IPS-NIHi11 (cell line): ENCODE measurements at regions not wholly inside any gene's neighbourhood (a gene's known extent, or its start where the extent isn't known, plus 50 kb on each side); places are given as distances from the start of the nearest gene placed in this dataset.
"Not testable (repeated sequence)": the region's sequence is repeated elsewhere in the genome, so short reads cannot be mapped to it uniquely, and the experiment has no call there.

Experiments used
- DNase-seq: peaks from one replicate; pipeline ENCODE4 v3.0.0; 2012; ENCODE audit warnings: mixed read lengths, low spot score

DNA sequence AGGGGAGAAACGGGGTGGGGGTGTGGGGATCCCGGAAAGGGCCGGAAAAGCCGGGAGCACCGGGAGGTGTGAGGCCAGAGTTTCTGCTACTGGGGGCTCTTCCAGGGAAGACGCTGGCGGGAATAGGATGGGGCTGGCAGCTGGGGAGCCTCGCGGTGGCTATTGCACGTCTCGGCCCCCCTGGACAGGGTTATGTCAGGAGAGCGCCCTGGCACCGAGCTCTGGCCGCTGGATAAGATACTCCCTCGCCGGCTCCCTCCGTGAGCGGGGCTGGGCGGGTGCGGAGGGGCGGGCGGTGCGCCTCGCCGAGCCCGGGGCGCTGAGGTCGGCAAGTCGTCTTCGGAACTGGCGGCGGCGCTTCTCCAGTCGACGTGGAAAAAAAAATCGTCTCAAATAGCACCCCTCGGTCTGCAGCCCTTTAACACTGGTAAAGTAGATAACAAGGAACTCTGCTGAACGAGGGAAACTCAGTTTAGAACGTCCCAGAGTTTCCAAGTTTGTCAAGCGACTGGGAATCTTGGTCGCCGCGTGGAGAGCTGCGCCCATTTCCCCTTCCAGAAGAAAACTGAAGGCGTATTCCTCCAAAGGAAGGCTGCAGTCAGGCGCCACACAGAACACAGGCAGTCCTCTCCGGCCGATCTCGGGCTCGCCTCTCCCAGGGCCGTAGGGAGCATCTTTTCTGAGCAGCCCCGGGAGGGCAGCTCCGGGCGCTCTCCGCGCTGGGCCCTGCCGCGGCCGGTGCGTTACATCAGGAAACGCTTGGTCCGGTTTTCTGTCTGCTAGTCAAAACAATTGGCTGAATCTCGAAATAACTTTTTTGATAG lies 115.1 kb downstream of the KCNRG start:
- peak; percentile 39 for DNase-seq

GRCh38 chr13:50131920-50132903 lies 117.0 kb downstream of the KCNRG start:
- DNase-seq: no peak

- DNase-seq: no peak
These were observed 117.7 kb downstream of the KCNRG start for GRCh38 chr13:50132904-50133357.

- DNase-seq: no peak
These were observed 118.2 kb downstream of the KCNRG start for GRCh38 chr13:50133358-50133953.

GRCh38 chr13:50136226-50136625 lies 121.0 kb downstream of the KCNRG start:
- DNase-seq: no peak

DNA sequence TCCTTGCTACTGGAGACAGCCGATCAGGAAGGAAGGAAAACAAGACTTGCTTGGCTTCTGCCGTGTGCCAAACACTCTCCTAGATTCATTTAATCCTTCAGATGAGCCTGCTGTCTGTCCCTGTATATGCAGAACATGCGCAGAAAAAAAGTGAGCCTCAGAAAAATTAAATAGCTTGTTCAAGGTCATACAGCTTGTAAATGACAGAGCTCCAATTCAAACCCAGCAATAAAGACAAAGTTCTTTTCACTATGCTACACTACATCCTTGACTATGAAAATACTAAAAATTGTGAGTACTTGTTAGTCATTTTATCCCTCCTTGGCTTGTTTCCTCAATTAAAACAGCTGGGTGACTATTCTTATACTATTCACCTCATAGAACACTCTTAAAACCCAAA lies 121.4 kb downstream of the KCNRG start:
- no peak for DNase-seq

DNA sequence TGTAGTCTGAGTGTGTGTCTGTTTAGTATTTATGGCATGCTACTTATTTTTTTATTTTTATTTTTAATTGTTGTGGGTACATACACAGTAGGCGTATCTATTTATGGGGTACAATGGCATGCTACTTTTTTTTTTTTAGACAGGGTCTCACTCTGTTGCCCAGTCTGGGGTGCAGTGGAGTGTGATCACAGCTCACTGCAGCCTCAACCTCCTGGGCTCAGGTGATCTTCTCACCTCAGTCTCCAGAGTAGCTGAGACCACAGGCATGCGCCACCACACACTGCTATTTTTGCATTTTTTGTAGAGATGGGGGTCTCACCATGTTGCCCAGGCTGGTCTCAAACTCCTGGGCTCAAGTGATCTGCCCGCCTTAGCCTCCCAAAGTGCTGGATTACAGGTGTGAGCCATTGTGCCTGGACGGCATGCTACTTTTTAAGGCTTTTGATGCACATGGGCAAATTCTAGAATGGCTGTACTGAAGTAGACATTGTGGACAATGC lies 124.2 kb downstream of the KCNRG start:
- DNase-seq: not testable (repeated sequence)

GRCh38 chr13:50140153-50140552 lies 124.9 kb downstream of the KCNRG start:
- DNase-seq: no peak

- DNase-seq: no peak
These were observed 125.5 kb downstream of the KCNRG start for GRCh38 chr13:50140581-50141374.

- no peak for DNase-seq
These were observed 126.2 kb downstream of the KCNRG start for GRCh38 chr13:50141375-50141975.

DNA sequence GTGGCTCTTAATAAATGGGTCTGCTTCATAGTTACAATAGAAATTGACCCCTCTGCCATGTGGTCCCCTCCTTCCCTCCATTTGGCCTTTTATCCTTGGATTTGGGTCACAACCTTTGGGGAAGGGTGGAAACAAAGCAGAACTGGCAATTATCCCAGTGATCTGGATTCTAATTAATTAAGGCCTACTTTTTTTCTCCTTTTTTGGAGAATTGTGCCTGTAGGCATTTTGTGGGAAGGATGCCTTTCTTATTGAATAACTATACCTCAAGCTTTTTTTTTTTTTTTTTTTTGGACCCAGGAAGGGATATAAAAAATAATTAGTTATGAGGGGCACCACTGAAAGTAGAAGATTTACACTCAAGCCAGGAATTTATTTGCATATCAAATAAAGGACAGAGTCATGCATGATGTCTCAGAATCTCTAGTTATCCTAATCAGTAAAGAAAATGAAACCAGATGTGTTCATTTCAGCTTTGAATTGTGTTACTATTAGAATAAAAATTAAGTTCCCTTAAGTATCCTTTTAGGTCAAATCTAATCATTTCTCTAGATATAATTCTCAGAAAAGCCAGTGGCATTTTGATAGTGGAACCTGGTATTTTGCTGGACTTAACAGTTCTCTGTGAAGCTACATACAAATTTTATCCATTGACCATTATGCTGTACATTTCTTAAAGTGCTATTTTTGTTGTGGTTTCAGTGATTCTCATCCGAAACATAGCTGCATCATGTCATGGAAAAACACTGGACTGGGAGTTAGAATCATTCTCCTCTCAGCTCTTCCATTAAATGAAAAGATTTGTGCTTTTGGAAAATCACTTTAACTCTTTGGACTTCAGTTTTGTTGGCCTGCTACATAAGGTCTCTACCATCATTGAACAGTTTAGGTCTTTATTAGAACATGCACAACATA lies 129.3 kb downstream of the KCNRG start:
- DNase-seq: no peak

DNA sequence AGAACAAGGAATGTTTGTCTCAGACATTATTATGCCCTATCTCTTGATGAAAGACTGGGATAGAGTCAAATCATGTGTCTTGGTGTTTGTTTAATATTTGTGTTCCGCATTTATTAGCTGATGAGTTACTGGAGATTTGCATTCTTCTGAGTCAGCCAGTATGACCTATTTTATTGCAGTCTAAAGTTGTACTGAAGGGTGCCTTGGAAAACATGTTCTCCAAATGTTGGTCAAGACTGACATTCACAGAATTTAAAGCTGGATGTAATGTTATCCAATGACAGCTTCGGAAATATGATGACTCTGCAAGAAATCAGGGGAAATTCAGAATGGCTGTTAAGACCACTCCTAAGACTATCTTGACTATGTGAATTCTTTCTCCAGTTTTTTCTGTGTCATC lies 134.0 kb downstream of the KCNRG start:
- no peak for DNase-seq

DNA sequence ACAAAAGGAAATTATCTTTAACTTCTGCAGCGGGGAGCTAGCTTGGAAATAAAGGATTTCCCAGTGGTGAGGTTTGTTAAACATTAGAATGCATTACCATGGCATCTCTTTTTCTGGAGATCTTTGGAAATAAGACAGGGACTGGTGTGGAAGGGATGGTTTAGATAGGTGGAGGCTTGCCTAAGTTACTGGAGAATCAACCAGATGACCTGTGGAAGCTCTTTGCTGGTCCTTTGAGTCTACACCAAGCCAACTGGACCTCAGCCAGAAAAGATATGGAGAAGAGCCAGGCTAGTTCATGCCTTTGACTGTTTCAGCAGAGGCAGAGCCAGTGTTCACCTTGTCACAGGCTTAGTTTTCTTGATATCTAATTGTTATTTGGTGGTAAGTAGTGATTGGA lies 134.7 kb downstream of the KCNRG start:
- DNase-seq: no peak

DNA sequence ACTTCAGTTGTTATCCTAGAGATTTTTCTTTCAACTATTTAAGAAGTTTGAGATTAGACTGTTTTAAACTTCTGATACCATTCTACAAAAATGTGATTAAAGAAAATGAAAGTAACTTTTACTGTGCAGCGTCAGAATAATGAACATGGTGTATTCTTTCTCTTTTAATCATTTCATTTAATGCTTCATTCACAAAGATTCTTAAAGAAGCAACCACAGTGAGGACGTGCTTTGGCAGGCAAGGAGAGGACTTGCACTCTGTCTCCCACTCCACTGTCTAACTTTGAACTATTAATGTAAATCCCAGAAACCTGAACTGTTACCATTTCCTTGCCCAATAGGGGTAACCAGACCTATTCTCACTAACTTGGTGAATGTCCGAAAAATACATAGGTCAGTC lies 137.0 kb downstream of the KCNRG start:
- DNase-seq: no peak

DNA sequence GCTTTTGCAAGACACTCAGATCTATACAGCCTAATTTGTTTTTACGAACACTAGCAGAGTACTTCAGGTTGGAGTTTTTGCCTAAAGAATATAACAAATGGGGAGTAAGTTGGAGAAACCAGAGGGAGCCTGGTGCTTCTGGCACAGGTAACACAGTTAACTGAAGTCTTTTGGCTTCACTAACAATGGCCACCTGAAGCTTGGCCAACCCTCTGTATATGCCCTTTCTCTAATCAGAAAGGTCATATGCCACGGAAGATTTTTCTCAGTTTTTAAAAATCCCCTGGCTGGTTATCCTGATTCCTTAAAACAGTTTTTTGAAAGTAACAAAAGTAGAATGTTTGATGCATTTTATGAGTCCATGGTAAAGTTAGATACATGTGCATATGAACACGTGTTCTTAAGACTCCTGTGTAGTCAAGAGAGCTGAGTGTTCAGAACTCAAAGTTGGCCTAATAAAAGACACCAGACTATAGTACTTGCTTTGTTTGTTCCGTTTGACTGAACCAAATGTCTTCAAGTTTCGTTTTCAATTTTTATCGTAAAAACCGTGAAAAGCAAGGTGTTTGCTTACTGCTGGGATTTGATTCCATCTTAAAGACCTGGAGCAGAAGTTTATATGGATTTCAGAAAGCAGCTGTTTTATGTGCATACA lies 137.5 kb downstream of the KCNRG start:
- DNase-seq: no peak

GRCh38 chr13:50153401-50153800 lies 138.2 kb downstream of the KCNRG start:
- no peak for DNase-seq

- DNase-seq: no peak
These were observed 138.6 kb downstream of the KCNRG start for GRCh38 chr13:50153876-50154275.

DNA sequence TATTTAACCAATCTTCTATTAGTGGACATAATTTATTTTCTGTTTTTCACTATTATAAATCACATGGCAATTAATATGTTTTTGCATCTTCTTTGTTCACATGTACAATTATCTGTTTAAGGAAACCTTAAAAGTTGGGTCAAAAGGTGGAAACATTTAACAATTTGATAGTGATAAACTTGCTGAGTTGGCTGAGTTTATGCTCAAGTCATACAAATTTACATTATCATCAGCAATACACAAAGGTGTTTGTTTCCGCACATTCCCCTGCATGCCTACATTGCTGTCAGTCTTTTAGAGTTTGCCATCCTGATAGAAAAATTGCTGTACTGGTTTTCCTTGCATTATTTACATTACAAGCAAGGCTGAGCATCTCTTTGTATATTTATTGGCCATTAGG lies 139.5 kb downstream of the KCNRG start:
- DNase-seq: no peak

GRCh38 chr13:50156140-50156539 lies 140.9 kb downstream of the KCNRG start:
- no peak for DNase-seq
